ENCODE measurements at regions not wholly inside any gene's neighbourhood (a gene's known extent, or its start where the extent isn't known, plus 50 kb on each side); places are given as distances from the start of the nearest gene placed in this dataset.

DNA sequence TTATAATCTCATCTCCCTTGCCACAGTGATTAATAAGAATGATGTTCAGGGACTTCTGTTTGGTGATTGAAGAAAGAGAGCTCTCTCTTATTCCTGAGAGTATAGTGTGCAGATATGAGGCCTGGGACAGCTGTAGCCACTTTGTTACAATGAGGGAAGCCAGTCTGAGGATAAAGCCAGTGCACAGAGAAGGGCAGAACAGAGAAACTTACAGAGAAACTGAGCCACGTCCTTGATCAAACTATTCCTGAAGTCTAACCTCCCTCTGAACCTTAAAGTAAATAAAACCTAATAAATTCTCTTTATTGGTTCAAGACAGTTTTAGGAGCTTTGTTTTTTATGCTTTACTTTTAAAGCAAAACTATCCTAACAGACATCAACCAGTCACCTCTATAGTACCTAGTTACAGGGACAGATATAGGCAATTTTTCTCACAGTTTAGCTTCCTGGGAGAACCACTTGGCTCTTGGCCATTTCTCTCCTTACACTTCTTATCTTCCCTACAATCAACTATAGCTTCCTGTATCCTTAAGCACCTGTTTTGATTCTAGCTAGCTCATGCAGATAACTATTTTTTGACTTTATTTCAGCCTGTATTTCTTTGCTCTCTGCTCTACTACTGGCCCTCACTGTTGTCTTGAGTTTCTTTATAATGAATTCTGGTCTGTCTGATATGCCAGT, 284.4 kb downstream of the SHQ1 start:
- Histone ChIP-seq H3K36me3 (ENCODE audit: low read depth, missing control alignments) (no peaks in the 10 kb centered on the region), H3K9me3 (no peaks in the 10 kb centered on the region), H3K27ac (no peak overlapping the region), H3K27me3 (no peaks in the 10 kb centered on the region), H3K4me1 (no peaks in the 10 kb centered on the region), H3K4me3 (no peak overlapping the region)
- TF ChIP-seq, protein P1, sequence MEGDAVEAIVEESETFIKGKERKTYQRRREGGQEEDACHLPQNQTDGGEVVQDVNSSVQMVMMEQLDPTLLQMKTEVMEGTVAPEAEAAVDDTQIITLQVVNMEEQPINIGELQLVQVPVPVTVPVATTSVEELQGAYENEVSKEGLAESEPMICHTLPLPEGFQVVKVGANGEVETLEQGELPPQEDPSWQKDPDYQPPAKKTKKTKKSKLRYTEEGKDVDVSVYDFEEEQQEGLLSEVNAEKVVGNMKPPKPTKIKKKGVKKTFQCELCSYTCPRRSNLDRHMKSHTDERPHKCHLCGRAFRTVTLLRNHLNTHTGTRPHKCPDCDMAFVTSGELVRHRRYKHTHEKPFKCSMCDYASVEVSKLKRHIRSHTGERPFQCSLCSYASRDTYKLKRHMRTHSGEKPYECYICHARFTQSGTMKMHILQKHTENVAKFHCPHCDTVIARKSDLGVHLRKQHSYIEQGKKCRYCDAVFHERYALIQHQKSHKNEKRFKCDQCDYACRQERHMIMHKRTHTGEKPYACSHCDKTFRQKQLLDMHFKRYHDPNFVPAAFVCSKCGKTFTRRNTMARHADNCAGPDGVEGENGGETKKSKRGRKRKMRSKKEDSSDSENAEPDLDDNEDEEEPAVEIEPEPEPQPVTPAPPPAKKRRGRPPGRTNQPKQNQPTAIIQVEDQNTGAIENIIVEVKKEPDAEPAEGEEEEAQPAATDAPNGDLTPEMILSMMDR (IDR thresholded peaks at IDR 0.05): no peak
- TF ChIP-seq POLR2A (IDR thresholded peaks at IDR 0.05): no peak
- whole genome bisulfite sequencing, 2 donors: 88% methylated on average over 1 of the region's 1 CpG
- no peak for DNase-seq
- intact Hi-C loops (cut with DNase I; ENCODE audit: low total_unique reads): no loop called here

DNA sequence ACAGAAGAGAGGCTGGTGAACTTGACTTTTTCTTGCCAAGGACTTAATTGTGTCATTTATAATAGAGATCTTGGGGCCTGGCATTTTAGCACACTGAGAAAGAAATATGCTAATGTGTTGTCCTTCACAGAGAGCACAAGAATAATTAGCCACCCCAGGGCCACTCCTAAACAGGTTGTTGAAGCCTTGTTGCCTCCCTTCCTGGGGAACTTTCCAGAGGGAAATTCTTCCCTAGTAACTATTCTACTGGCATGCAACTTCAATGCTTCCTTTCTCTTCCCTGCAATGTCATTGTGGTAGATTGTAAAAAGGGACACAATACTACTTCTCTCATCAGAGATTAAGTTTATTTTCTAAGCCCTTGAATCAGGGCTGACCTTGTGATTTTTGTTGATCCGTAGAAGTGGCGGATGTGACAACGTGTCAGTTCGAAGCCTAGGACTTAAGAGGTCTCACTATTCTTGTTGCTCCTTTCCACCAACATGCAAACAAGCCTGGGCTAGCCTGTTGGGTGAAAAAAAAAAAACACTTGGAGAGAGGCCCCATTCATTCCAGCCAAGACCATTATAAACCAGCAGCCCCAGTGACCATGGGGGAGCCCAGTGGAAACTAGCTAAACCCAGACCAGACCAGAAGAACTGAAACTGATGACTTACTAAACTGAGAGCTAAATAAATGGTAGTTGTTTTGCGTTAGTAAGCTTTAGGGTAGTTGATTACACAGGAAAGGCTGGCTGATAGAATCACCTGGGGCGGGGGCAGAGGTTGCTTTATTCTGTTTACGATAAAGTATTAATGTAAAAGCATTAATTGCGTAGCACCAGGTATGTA, 287.2 kb downstream of the SHQ1 start:
- intact Hi-C loops (cut with DNase I; ENCODE audit: low total_unique reads): no loop called here
- DNase-seq: no peak
- H3K27me3 ChIP-seq: no peaks in the 10 kb centered on the region
- H3K9me3 ChIP-seq: no peaks in the 10 kb centered on the region
- H3K4me1 ChIP-seq: no peaks in the 10 kb centered on the region
- 74 to 88% methylated on average over 8 of the region's 8 CpGs for WGBS, 2 donors
- no peak overlapping the region for H3K27ac ChIP-seq
- H3K4me3 ChIP-seq: no peak overlapping the region
- TF ChIP-seq POLR2A (IDR thresholded peaks at IDR 0.05): no peak
- TF ChIP-seq, protein P1 (IDR thresholded peaks at IDR 0.05): no peak
- no peaks in the 10 kb centered on the region for H3K36me3 ChIP-seq (ENCODE audit: low read depth, missing control alignments)

DNA sequence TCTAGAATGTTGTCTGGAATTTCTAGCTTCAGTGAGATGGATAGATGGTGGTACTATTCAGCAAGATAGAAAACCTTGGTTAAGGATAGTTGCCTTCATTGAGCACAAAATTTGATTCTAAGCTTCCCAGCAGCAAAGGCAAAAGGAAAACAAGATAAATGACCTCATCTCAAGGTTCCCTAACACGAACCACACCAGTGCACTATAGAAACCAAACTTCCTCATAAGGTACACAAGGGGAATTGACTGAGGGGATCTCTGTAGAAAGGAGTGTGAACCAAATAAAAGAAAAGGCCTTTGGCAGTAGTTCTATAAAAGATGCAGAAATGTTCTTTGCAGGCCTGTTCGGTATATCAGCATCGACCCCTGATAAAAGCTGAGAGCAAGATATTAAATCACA, 288.9 kb downstream of the SHQ1 start:
- Histone ChIP-seq H3K4me1 (no peaks in the 10 kb centered on the region), H3K27me3 (no peaks in the 10 kb centered on the region), H3K36me3 (ENCODE audit: low read depth, missing control alignments) (no peaks in the 10 kb centered on the region), H3K27ac (no peak overlapping the region), H3K4me3 (no peak overlapping the region), H3K9me3 (no peaks in the 10 kb centered on the region)
- WGBS, 2 donors: 74 to 78% methylated on average over 3 of the region's 3 CpGs
- no peak for TF ChIP-seq POLR2A (IDR thresholded peaks at IDR 0.05)
- TF ChIP-seq, protein P1 (IDR thresholded peaks at IDR 0.05): no peak
- no peak for DNase-seq
- intact Hi-C loops (cut with DNase I; ENCODE audit: low total_unique reads): no loop called here

DNA sequence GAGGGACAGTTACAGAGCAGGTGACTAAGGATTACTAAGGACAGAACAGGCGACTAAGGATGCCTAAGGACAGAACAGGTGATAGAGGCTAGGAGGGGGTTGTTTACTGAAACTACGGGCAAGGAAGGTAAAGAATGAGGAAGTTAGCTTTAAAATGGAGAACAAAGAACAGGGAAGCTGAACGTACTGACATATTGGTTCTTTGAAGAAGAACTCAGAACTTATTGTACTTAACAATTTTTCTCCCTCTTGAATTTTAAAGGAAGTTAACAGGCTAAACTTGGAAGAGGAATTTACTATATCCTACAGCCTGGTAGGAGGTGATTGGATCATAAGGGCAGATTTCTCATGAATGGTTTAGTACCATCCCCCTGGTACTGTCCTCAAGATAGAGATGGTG, 290.2 kb downstream of the SHQ1 start:
- no peak overlapping the region for H3K4me3 ChIP-seq
- no peak overlapping the region for H3K27ac ChIP-seq
- H3K4me1 ChIP-seq: no peaks in the 10 kb centered on the region
- intact Hi-C loops (cut with DNase I; ENCODE audit: low total_unique reads): no loop called here
- H3K36me3 ChIP-seq (ENCODE audit: low read depth, missing control alignments): no peaks in the 10 kb centered on the region
- no peak for DNase-seq
- TF ChIP-seq, protein P1 (IDR thresholded peaks at IDR 0.05): no peak
- TF ChIP-seq POLR2A (IDR thresholded peaks at IDR 0.05): no peak
- H3K27me3 ChIP-seq: no peaks in the 10 kb centered on the region
- 84 to 91% methylated on average over 3 of the region's 3 CpGs for WGBS, 2 donors
- no peaks in the 10 kb centered on the region for H3K9me3 ChIP-seq

Measured in testis (tissue), 2 donors.